GM19324 (cell line): ENCODE measurements at regions not wholly inside any gene's neighbourhood (a gene's known extent, or its start where the extent isn't known, plus 50 kb on each side); places are given as distances from the start of the nearest gene placed in this dataset.
"Not testable (repeated sequence)": the region's sequence is repeated elsewhere in the genome, so short reads cannot be mapped to it uniquely, and the experiment has no call there.

Experiments used
- ATAC-seq: cut with Tn5 transposase; IDR thresholded peaks from one replicate; pipeline ENCODE4 v1.9.1; 2021; ENCODE audit warnings: mild to moderate bottlenecking, moderate library complexity; ENCODE audit not compliant: unreplicated experiment, low FRiP score

DNA sequence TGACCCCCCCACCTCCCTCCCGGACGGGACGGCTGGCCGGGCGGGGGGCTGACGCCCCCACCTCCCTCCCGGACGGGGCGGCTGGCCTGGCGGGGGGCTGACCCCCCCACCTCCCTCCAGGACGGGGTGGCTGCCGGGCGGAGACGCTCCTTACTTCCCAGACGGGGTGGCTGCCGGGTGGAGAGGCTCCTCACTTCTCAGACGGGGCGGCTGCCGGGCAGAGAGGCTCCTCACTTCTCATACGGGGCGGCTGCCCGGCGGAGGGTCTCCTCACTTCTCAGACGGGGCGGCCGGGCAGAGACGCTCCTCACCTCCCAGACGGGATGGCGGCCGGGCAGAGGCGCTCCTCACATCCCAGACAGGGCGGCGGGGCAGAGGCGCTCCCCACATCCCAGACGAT is 84.7 kb downstream of the OR2B2 start:
- not testable (repeated sequence) for ATAC-seq

DNA sequence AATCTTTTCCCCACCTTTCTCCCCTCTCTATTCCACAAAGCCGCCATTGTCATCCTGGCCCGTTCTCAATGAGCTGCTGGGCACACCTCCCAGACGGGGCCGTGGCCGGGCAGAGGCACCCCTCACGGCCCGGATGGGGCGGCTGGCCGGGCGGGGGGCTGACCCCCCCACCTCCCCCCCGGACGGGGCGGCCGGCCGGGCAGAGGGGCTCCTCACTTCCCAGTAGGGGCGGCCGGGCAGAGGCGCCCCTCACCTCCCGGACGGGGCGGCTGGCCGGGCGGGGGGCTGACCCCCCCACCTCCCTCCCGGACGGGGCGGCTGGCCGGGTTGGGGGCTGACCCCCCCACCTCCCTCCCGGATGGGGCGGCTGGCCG is 85.6 kb downstream of the OR2B2 start:
- not testable (repeated sequence) for ATAC-seq

- not testable (repeated sequence) for ATAC-seq
These were observed 86.2 kb downstream of the OR2B2 start for GRCh38 chr6:27825848-27826611.

DNA sequence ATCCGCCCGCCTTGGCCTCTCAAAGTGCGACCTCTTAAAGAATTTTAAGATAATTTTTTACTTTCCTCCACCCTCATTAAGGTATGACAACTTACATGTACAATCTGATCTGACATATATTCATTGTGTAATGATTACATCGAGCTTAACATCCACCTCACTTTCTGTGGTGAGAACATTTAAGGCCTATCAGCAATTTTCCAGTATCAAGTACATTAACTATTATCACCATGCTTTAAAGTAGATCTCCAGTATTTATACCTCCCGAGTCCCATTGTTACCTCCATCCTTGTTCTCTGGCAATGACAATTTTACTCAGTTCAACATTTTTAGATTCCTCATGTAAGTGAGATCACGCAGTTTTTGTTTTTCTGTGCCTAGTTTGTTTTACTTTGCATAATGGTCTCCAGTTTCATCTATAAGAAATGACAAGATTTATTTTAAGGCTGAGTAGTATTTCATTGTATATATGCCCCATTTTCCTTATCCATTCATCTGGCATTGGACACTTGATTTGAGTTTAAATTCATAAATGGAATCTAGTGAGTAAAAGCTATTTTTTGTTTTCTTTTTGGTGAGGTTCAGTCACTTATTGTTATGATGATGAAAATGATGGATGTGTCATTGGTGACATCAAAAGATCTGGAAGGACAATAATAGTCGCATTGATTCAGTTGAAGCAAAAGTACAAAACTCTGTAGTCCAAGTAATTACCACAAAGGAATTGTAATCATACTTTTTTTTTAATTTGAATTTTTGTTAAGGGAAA is 87.0 kb downstream of the OR2B2 start:
- no peak for ATAC-seq

- peak; percentile 70 for ATAC-seq
These were observed 87.8 kb downstream of the OR2B2 start for GRCh38 chr6:27824211-27825024.

DNA sequence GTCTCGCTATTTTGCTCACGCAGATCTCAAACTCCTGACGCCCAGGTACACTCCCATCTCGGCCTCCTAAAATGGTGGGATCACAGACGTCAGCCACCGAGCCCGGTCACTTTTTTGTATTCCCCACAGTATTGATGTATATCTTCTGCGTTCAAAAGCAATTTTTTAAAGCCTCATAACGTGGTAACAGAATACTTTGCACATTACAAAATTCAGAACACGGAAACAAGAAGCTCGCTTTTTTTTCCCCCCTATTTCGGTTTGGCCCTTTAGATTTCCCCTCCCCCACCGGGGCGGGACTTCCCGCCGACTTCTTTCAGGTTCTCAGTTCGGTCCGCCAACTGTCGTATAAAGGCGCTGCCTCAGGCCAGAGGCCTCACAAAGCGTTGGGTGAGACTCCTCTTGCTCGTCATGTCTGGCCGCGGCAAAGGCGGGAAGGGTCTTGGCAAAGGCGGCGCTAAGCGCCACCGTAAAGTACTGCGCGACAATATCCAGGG is 88.4 kb downstream of the OR2B2 start:
- peak; percentile 86 for ATAC-seq

DNA sequence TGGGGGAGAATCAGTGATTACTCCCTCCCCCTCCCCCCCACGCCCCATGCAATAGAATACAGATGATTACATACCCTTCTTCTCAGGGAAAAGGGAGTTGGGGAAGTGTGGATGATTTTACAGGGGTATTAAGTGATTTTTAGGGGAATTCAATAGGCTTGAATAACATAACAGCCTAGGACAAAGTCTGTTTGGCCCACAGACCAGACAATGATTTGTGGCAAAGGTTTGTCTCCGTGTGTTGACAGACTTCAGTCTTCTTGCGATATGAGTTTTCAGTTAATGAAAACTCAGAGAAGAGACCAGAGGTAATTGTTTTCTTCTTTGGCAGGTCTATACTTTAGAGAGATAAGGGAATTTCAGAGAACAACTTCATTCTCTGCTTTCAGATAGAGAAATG is 95.3 kb downstream of the OR2B2 start:
- no peak for ATAC-seq

- ATAC-seq: peak; percentile 66
These were observed 97.4 kb downstream of the OR2B2 start for GRCh38 chr6:27814665-27815424.

- ATAC-seq: peak; percentile 16
These were observed 97.9 kb downstream of the OR2B2 start for GRCh38 chr6:27814415-27814664.

DNA sequence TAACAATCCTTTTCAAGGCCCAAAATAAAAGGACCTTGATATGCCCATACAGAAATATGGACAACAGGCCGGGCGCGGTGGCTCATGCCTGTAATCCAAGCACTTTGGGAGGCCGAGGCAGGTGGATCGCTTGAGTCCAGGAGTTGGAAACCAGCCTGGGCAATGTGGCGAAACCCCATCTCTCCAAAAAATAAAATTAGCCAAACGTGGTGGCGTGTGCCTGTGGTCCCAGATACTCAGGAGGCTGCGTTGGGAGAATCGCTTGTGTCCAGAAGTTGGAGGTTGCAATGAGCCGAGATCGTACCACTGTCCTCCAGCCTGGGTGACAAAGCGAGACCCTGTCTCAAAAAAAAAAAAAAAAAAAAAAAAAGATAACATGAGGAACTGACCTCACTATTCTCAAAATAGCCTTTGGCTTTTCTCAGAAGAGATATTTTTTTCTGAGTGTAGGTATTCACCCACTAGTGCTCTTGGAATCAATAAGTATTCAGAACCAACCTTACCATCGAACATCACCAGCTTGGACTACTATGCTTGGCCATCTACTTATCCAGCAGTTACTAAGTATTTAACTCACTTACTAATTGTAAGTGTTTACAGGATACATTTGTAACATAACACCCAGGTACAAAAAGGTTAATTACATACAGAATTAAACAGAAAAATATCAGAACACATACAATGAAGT is 99.2 kb downstream of the OR2B2 start:
- no peak for ATAC-seq

DNA sequence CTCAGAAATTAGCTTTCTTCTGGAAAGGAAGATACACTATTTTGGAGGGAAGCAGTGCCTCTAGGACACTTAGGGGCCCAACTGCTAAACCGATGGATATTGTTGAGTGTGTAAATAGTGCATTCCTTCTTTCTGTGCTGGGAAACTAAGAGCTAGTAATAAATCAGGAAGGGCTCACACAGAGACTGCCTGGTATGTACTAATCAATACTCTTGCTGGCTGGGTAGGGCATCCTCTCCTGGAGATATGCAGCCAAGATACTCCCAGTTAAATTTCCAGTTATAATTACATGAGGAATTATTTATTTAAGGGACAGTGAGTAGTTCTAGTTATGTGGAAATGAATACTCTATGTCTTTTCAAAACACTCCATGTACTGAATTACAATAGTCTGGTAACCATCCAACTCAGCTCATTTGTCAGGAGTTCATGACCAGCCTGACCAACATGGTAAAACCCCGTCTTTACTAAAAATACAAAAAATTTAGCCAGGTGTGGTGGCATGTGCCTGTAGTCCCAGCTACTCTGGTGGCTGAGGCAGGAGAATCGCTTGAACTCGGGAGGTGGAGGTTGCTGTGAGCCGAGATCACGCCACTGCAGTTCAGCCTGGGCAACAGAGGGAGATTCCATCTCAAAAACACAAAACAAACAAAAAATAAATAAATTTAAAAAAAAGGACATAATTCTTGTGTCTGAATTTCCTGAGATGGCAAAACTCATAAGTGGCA is 100.0 kb downstream of the OR2B2 start:
- no peak for ATAC-seq

DNA sequence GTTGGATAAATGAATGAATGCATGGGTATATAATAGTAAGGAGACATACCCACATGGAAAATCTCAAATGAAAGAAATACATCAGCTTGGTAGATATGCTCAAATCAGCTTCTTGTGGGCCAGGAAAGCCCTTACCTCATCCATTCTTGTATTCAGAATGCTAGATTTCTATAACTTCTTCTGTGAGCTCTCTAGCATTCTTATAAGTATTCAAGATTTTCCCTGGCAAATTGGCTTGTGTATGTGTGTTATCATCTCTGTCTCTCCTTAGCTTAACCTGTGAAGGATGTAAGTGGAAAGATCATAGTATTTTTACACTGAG is 100.8 kb downstream of the OR2B2 start:
- ATAC-seq: no peak

GRCh38 chr6:27810768-27811450 is 101.3 kb downstream of the OR2B2 start:
- no peak for ATAC-seq

DNA sequence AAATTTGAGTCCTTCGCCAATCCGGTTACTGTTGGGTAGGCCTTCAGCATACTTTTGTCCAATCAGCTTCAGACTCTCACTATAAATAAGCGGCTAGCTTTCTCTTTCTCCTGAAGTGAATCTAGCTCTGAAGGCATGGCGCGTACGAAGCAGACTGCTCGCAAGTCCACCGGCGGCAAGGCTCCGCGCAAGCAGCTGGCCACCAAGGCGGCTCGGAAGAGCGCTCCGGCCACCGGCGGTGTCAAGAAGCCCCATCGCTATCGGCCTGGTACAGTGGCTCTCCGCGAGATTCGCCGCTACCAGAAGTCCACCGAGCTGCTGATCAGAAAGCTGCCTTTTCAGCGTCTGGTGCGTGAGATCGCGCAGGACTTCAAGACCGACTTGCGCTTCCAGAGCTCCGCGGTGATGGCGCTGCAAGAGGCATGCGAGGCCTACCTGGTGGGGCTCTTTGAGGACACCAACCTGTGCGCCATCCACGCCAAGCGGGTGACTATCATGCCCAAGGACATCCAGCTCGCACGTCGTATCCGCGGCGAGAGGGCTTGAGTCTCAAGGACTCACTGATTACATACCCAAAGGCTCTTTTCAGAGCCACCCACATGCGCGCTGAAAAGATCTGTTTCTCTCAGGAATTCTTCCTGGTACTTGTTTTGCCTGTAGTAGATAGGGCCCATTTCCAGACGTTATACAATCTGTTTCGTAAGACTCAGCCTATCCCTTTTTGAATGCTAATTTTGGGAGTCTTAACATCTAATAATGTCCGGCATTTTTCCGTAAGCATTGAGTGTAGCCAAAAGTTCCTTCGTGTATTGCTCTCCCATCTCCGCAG is 102.0 kb downstream of the OR2B2 start:
- peak; percentile 37 for ATAC-seq

GRCh38 chr6:27809067-27809938 is 102.9 kb downstream of the OR2B2 start:
- no peak for ATAC-seq

DNA sequence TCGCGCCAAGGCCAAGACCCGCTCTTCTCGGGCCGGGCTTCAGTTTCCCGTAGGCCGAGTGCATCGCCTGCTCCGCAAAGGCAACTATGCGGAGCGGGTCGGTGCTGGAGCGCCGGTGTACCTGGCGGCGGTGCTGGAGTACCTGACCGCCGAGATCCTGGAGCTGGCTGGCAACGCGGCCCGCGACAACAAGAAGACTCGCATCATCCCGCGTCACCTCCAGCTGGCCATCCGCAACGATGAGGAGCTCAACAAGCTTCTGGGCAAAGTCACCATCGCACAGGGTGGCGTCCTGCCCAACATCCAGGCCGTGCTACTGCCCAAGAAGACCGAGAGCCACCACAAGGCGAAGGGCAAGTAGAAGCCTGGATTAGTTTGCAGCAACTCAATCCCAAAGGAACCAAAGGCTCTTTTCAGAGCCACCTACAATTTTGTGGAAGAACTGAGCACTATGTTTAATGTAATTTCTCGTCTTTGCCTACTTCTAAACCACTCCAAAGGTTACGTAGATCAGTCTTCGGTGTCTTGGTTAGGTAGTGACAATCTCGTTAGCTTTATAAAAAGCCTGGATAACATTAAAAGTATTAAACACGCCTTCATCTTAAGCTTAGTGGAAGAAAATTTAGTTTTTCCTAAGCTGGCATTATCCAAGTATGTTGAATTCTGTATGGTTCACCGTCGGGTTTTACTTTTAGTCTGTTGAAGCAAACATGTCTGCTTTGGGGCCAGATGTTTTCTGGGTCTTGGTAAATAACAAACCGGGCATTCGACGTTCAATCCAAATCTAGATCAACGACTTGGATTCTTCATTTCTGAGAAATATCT is 103.7 kb downstream of the OR2B2 start:
- not testable (repeated sequence) for ATAC-seq
